OCI-LY7 (cell line): ENCODE measurements at regions not wholly inside any gene's neighbourhood (a gene's known extent, or its start where the extent isn't known, plus 50 kb on each side); places are given as distances from the start of the nearest gene placed in this dataset.

Experiments used
- CTCF ChIP-seq: fragments of 200-600 bp; sonication (generic); conservative IDR thresholded peaks from 2 replicates; pipeline ENCODE4 v1.5.1; 2014; ENCODE audit warnings: mild to moderate bottlenecking, antibody characterized with exemption, low read length, moderate library complexity, mixed read lengths
- EZH2phosphoT487 ChIP-seq: fragments of 200-600 bp; sonication (generic); IDR thresholded peaks from 2 replicates; pipeline ENCODE4 v1.6.1; 2018; ENCODE audit warnings: low read depth, borderline replicate concordance, mild to moderate bottlenecking, mixed run types, antibody characterized with exemption, low read length, moderate library complexity, mixed read lengths

GRCh38 chr5:130836729-130837649 is 328.1 kb downstream of the HINT1 start:
- TF ChIP-seq CTCF (no peak), EZH2phosphoT487 (no peak)
